GM10266 (cell line): ENCODE measurements at regions not wholly inside any gene's neighbourhood (a gene's known extent, or its start where the extent isn't known, plus 50 kb on each side); places are given as distances from the start of the nearest gene placed in this dataset.

Experiments used
- DNase-seq: peaks from one replicate; pipeline ENCODE4 v3.0.0; 2012; ENCODE audit errors: extremely low spot score
- TF ChIP-seq, protein P1 (sequence below): IDR thresholded peaks from 2 replicates; pipeline ENCODE4 v1.5.1; 2012; ENCODE audit warnings: mild to moderate bottlenecking, low read depth; ENCODE audit not compliant: control insufficient read depth, insufficient read depth; ENCODE audit errors: missing control alignments

DNA sequence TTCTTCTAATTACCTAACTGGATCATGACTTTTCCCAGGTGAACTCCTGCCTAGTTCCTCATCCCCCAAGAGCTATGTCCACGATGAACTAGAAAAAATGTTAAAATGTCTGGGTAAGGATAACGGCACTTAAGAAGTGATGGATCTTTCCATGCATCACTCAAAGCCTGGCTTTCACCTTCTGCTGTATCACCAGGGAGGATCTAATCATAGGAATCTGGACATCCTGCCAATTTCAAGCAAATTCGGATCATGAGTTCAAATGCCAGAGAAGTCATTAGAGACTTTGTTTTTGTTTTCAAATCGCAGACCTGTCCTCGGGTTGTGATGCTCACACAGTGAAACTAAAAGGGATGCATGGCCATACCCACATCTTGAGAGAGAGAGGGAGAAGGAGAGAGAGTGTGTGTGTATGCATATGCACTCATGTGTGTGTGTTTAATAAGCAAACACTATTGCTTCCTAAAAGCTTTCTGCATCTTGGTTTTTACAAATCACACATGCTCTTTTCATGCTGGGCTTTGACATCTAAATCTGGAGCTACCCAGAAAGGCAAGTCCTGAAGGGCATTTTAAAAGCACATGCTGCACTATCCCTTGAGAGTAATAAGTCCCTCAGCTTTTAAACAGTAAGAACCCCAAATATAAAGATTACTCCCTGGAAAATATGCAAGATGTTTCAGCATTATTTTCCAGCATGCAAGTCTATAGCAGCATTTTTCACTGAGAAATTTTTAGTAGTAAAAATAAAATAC lies 524.6 kb upstream of the NOX3 start:
- no peak for DNase-seq
- TF ChIP-seq, protein P1, sequence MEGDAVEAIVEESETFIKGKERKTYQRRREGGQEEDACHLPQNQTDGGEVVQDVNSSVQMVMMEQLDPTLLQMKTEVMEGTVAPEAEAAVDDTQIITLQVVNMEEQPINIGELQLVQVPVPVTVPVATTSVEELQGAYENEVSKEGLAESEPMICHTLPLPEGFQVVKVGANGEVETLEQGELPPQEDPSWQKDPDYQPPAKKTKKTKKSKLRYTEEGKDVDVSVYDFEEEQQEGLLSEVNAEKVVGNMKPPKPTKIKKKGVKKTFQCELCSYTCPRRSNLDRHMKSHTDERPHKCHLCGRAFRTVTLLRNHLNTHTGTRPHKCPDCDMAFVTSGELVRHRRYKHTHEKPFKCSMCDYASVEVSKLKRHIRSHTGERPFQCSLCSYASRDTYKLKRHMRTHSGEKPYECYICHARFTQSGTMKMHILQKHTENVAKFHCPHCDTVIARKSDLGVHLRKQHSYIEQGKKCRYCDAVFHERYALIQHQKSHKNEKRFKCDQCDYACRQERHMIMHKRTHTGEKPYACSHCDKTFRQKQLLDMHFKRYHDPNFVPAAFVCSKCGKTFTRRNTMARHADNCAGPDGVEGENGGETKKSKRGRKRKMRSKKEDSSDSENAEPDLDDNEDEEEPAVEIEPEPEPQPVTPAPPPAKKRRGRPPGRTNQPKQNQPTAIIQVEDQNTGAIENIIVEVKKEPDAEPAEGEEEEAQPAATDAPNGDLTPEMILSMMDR, result no peak

DNA sequence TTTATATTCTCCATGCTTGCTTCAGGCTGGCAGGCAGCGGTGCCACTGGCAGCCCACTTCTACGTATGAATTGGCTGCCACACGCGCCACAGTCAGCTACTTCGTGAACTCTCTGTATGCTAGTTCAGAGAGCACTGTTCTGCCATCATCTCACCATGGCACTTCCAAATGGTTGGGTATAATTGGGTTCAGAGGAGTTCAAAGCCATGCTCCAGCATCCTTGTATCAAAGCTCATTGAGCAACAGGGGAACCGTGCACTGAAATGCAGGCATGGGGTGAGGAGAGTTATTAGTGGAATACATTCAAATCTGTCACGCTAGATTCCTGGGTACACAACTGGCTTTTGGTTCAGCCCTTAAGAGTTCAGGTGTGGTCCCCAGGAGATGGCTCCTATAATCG lies 519.9 kb upstream of the NOX3 start:
- no peak for DNase-seq
- TF ChIP-seq, protein P1, result no peak

DNA sequence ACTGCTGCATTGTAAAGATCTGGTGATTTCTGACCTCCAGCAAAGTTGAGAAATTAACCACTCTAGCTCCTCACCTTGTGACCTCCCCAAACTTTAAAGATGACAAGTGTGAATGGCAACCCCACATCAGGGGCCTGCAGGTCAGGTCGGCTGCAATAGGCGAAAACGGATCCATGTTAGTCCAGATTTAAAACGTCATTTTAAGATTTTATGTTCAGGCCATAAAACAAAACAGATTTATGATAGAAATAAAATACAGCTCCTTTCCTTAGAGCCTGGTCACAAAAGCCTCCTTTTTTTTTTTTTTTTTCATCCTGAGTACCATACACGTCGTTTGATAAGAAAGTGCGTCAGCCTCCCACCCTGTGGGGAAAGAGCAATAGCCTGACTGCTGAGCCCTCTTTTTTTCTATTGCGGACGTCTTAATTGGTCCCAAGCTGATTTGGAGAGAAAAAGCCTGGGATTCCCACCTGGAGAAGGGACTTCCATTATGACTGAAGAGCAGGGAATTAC lies 519.2 kb upstream of the NOX3 start:
- DNase-seq, result no peak
- TF ChIP-seq, protein P1, result no peak

DNA sequence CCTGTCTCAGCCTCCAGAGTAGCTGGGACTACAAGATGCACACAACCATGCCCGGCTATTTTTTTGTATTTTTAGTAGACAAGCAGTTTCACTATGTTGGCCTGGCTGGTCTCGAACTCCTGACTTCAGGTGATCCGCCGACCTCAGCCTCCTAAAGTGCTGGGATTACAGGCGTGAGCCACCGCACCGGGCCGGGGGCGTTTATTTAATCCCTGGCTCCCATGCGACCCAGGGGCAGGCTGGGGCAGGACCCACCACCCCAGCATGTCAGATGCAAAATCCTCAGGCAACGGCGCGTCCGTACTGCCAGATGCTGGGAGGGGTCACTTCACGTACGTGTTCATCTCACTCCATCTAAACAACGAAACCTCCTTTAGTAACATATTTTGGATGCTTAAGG lies 518.7 kb upstream of the NOX3 start:
- DNase-seq, result no peak
- TF ChIP-seq, protein P1, result no peak

DNA sequence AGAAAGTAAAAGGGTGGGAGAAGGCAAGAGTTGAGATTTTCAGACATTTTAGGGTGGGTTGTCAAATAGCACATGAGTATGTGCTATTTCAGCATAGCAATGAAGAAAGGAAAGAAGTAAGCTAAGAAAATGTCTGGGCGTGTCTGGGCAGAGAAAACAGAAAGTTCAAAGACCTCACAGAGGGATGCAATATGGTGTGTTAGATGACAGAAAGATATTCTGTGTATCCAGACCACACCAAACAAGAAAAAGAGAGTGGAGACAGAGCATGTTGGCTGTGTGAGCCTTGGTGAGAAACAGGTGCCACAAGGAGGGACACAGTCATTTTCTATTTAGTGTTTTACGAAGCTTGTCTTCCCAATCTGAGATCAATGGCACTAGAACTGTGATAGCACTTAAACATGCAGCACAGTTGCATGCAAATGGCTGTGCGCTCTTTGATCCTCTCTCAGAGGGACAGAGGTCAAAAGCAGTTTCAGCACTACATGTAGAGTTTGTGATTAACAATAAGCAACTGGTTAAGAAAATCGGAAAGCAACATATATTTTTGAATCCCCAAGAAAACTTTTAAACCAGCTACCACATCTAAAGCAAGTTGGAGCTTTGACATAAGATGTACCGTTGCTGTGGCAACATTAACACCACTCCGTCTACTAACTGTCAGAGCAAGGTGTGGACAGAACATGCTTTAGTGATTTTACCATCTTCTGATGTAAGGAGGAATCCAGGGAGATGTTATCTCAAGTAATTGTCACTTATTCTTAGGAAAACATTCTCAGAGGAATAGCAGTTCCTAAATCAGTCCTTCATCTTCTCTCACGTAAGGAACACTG lies 515.5 kb upstream of the NOX3 start:
- TF ChIP-seq, protein P1, result no peak
- no peak for DNase-seq

DNA sequence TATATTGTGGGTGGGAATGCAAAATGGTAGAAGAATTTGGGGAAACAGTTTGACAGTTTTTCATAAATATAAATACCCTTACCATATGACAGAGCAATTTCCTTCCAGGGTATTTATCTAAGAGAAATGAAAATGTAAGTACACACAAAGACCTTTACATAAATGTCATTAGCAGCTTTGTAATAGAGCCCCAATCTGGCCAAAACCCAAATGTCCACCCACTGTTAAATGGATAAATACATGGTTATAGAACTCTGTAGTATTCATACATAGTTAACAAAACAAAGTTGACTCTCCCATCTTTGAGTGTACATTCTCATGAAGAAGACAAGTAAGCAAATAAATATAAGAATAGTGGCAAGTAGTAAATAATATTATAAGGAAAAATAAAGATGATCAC lies 514.8 kb upstream of the NOX3 start:
- no peak for DNase-seq
- TF ChIP-seq, protein P1, result no peak

DNA sequence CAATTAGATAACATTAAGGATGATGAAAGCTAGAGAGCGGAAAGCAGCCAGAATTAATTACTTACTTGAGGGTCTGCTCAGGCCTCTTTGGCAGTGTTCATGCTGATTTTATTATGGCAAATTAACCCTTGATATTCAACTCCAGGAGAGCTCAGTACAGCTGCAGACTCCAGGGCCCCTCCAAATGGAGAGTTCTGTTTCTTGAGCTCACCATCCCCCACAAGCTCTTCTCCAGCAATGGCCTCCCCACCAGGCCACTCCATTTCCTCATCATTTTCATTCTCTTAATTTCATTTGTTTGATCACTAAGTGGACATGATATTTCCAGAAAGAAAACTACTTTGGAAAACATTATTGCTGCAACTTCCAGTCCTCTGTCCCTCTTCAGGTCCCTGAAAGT lies 513.3 kb upstream of the NOX3 start:
- DNase-seq, result no peak
- TF ChIP-seq, protein P1, result no peak
